ENCODE measurements at regions not wholly inside any gene's neighbourhood (a gene's known extent, or its start where the extent isn't known, plus 50 kb on each side); places are given as distances from the start of the nearest gene placed in this dataset.

GRCh38 chr22:49064836-49065235 lies 762.8 kb downstream of the BRD1 start:
- no peak for DNase-seq (ENCODE audit: low read depth)
- TF ChIP-seq MAX (IDR thresholded peaks at IDR 0.05; ENCODE audit: low read depth, low read length) (no peak), POLR2A (IDR thresholded peaks at IDR 0.05; ENCODE audit: extremely low read depth, insufficient read length) (no peak), MYC (IDR thresholded peaks at IDR 0.05; ENCODE audit: low read depth, low read length) (no peak), CTCF (IDR thresholded peaks at IDR 0.05; ENCODE audit: low read depth, low read length) (no peak)

GRCh38 chr22:49063545-49063890 lies 764.2 kb downstream of the BRD1 start:
- TF ChIP-seq CTCF (IDR thresholded peaks at IDR 0.05; ENCODE audit: low read depth, low read length) (no peak), MYC (IDR thresholded peaks at IDR 0.05; ENCODE audit: low read depth, low read length) (no peak), MAX (IDR thresholded peaks at IDR 0.05; ENCODE audit: low read depth, low read length) (no peak), POLR2A (IDR thresholded peaks at IDR 0.05; ENCODE audit: extremely low read depth, insufficient read length) (no peak)
- H3K4me3 ChIP-seq (ENCODE audit: low read depth, low read length), result no peak overlapping the region
- DNase-seq (ENCODE audit: low read depth), result no peak

More at GRCh38 chr22:49064836-49065235, 762.8 kb downstream of the BRD1 start:
- H3K4me3 ChIP-seq (ENCODE audit: low read depth, low read length), result no peak overlapping the region

GRCh38 chr22:49062802-49063544 lies 764.7 kb downstream of the BRD1 start:
- no peak for DNase-seq (ENCODE audit: low read depth)
- no peak overlapping the region for H3K4me3 ChIP-seq (ENCODE audit: low read depth, low read length)
- TF ChIP-seq POLR2A (IDR thresholded peaks at IDR 0.05; ENCODE audit: extremely low read depth, insufficient read length), result no peak
- no peak for TF ChIP-seq CTCF (IDR thresholded peaks at IDR 0.05; ENCODE audit: low read depth, low read length)
- no peak for TF ChIP-seq MAX (IDR thresholded peaks at IDR 0.05; ENCODE audit: low read depth, low read length)
- TF ChIP-seq MYC (IDR thresholded peaks at IDR 0.05; ENCODE audit: low read depth, low read length), result no peak

- no peak for TF ChIP-seq MYC (IDR thresholded peaks at IDR 0.05; ENCODE audit: low read depth, low read length)
- no peak for TF ChIP-seq POLR2A (IDR thresholded peaks at IDR 0.05; ENCODE audit: extremely low read depth, insufficient read length)
- TF ChIP-seq CTCF (IDR thresholded peaks at IDR 0.05; ENCODE audit: low read depth, low read length), result no peak
- TF ChIP-seq MAX (IDR thresholded peaks at IDR 0.05; ENCODE audit: low read depth, low read length), result no peak
- DNase-seq (ENCODE audit: low read depth), result no peak
- H3K4me3 ChIP-seq (ENCODE audit: low read depth, low read length), result no peak overlapping the region
Observed at GRCh38 chr22:49062155-49062801, 765.4 kb downstream of the BRD1 start.

- DNase-seq (ENCODE audit: low read depth), result no peak
- no peak overlapping the region for H3K4me3 ChIP-seq (ENCODE audit: low read depth, low read length)
- TF ChIP-seq CTCF (IDR thresholded peaks at IDR 0.05; ENCODE audit: low read depth, low read length), result no peak
- no peak for TF ChIP-seq POLR2A (IDR thresholded peaks at IDR 0.05; ENCODE audit: extremely low read depth, insufficient read length)
- TF ChIP-seq MYC (IDR thresholded peaks at IDR 0.05; ENCODE audit: low read depth, low read length), result no peak
- no peak for TF ChIP-seq MAX (IDR thresholded peaks at IDR 0.05; ENCODE audit: low read depth, low read length)
Observed at GRCh38 chr22:49057910-49058309, 769.8 kb downstream of the BRD1 start.

All from NB4 (cell line).